ENCODE measurements at regions not wholly inside any gene's neighbourhood (a gene's known extent, or its start where the extent isn't known, plus 50 kb on each side); places are given as distances from the start of the nearest gene placed in this dataset.

GRCh38 chr13:56558698-56559320 lies 581.9 kb upstream of the PRR20A start:
- Histone ChIP-seq H3K9me1 (replicated peaks; ENCODE audit: control insufficient read depth, extremely low read depth, insufficient read depth, low read length) (no peaks in the 10 kb centered on the region), H3K27ac (ENCODE audit: insufficient read depth, low read depth, low read length) (no peak overlapping the region), H4K20me1 (replicated peaks; ENCODE audit: control insufficient read depth, extremely low read depth, insufficient read depth, low read length) (no peaks in the 10 kb centered on the region), H3K9me3 (replicated peaks; ENCODE audit: control insufficient read depth, insufficient read depth, low read length) (no peaks in the 10 kb centered on the region), H2AFZ (ENCODE audit: low read depth, low read length) (no peak overlapping the region), H3K4me3 (replicated peaks in 1 of 3; ENCODE audit: insufficient read depth in 1 of 3, low read depth in 1 of 3, low read length in 3 of 3) (no peak overlapping the region), H3K27me3 (ENCODE audit: control insufficient read depth in 2 of 2, insufficient read depth in 2 of 2, low read length in 2 of 2) (no peaks in the 10 kb centered on the region), H3K36me3 (ENCODE audit: control insufficient read depth in 2 of 2, extremely low read depth in 1 of 2, insufficient read depth in 2 of 2, low read length in 2 of 2) (no peaks in the 10 kb centered on the region), H3K9ac (replicated peaks; ENCODE audit: extremely low read depth, insufficient read depth, low read length) (no peak overlapping the region), H3K79me2 (ENCODE audit: control insufficient read depth, insufficient read depth, low read length) (no peaks in the 10 kb centered on the region), H3K4me1 (ENCODE audit: control insufficient read depth, extremely low read depth, insufficient read depth, low read length) (no peaks in the 10 kb centered on the region), H3K4me2 (ENCODE audit: insufficient read depth, low read length) (no peak overlapping the region)
- POLR2A ChIA-PET: no interaction called here
- BruUV-seq (replicated peaks): no TSS peak
- dilution Hi-C loops (cut with MboI; ENCODE audit: extremely low pct_ligation_motif_present, low sequenced_read_pairs) (no loop called here), intact Hi-C loops (cut with micrococcal nuclease) (no loop called here)
- CTCF ChIA-PET: interaction anchor here (0.7 to 3.0 kb wide), 3 partner anchors 15 to 1066 kb away, joined by 3 to 16 read pairs (median 3); no protein-coding TSS in a partner anchor
- peak; percentile 51 for TF ChIP-seq GATA2 (IDR thresholded peaks at IDR 0.05; ENCODE audit: insufficient read depth, insufficient read length, low read depth, low read length)
- no peak for TF ChIP-seq POLR2A (IDR thresholded peaks at IDR 0.05; ENCODE audit: low read depth, low read length)
- TF ChIP-seq, protein P1, sequence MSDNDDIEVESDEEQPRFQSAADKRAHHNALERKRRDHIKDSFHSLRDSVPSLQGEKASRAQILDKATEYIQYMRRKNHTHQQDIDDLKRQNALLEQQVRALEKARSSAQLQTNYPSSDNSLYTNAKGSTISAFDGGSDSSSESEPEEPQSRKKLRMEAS (IDR thresholded peaks at IDR 0.05; ENCODE audit: insufficient read depth, insufficient read length): no peak
- TF ChIP-seq FOS (IDR thresholded peaks at IDR 0.05; ENCODE audit: borderline replicate concordance, insufficient read depth, low read length): peak; percentile 14
- no peak for FAIRE-seq
- no peak for DNase-seq (ENCODE audit: low read depth, low spot score)

- intact Hi-C loops (cut with micrococcal nuclease): loop anchor here (1.0 to 10.0 kb wide), 2 partner anchors 193 to 997 kb away; no protein-coding TSS in a partner anchor
- H3K4me3 ChIP-seq (replicated peaks in 1 of 3; ENCODE audit: insufficient read depth in 1 of 3, low read depth in 1 of 3, low read length in 3 of 3): no peak overlapping the region
- dilution Hi-C loops (cut with MboI; ENCODE audit: extremely low pct_ligation_motif_present, low sequenced_read_pairs): no loop called here
- BruUV-seq (replicated peaks): no TSS peak
- TF ChIP-seq JUN (IDR thresholded peaks at IDR 0.05; ENCODE audit: borderline replicate concordance, insufficient read depth, insufficient read length, low read depth) (no peak), MYC (IDR thresholded peaks at IDR 0.05; ENCODE audit: low read depth, low read length) (no peak), POLR2A (IDR thresholded peaks at IDR 0.05; ENCODE audit: low read depth, low read length) (no peak)
- TF ChIP-seq, protein P2, sequence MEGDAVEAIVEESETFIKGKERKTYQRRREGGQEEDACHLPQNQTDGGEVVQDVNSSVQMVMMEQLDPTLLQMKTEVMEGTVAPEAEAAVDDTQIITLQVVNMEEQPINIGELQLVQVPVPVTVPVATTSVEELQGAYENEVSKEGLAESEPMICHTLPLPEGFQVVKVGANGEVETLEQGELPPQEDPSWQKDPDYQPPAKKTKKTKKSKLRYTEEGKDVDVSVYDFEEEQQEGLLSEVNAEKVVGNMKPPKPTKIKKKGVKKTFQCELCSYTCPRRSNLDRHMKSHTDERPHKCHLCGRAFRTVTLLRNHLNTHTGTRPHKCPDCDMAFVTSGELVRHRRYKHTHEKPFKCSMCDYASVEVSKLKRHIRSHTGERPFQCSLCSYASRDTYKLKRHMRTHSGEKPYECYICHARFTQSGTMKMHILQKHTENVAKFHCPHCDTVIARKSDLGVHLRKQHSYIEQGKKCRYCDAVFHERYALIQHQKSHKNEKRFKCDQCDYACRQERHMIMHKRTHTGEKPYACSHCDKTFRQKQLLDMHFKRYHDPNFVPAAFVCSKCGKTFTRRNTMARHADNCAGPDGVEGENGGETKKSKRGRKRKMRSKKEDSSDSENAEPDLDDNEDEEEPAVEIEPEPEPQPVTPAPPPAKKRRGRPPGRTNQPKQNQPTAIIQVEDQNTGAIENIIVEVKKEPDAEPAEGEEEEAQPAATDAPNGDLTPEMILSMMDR (IDR thresholded peaks at IDR 0.05; ENCODE audit: extremely low read depth in 1 of 2, insufficient read depth in 1 of 2, low read depth in 1 of 2, low read length in 2 of 2): peak; percentile 20 to 39
- FAIRE-seq: no peak
- H3K27ac ChIP-seq (ENCODE audit: insufficient read depth, low read depth, low read length): no peak overlapping the region
- ChIA-PET CTCF (interaction anchor here (1.5 to 3.0 kb wide), 3 partner anchors 7 to 1063 kb away, joined by 3 to 16 read pairs (median 3); no protein-coding TSS in a partner anchor), POLR2A (no interaction called here)
- H3K9me3 ChIP-seq (replicated peaks; ENCODE audit: control insufficient read depth, insufficient read depth, low read length): no peaks in the 10 kb centered on the region
- no peaks in the 10 kb centered on the region for H3K4me1 ChIP-seq (ENCODE audit: control insufficient read depth, extremely low read depth, insufficient read depth, low read length)
- H3K4me2 ChIP-seq (ENCODE audit: insufficient read depth, low read length): no peak overlapping the region
- peak overlapping the region; percentile 51 for H2AFZ ChIP-seq (ENCODE audit: low read depth, low read length)
- no peaks in the 10 kb centered on the region for H3K36me3 ChIP-seq (ENCODE audit: control insufficient read depth in 2 of 2, extremely low read depth in 1 of 2, insufficient read depth in 2 of 2, low read length in 2 of 2)
- no peaks in the 10 kb centered on the region for H3K9me1 ChIP-seq (replicated peaks; ENCODE audit: control insufficient read depth, extremely low read depth, insufficient read depth, low read length)
- no peaks in the 10 kb centered on the region for H4K20me1 ChIP-seq (replicated peaks; ENCODE audit: control insufficient read depth, extremely low read depth, insufficient read depth, low read length)
- H3K27me3 ChIP-seq (ENCODE audit: control insufficient read depth in 2 of 2, insufficient read depth in 2 of 2, low read length in 2 of 2): no peaks in the 10 kb centered on the region
- peak; percentile 35 for DNase-seq (ENCODE audit: low read depth, low spot score)
- H3K79me2 ChIP-seq (ENCODE audit: control insufficient read depth, insufficient read depth, low read length): no peaks in the 10 kb centered on the region
- H3K9ac ChIP-seq (replicated peaks; ENCODE audit: extremely low read depth, insufficient read depth, low read length): no peak overlapping the region
Measured at GRCh38 chr13:56561327-56561726, 579.4 kb upstream of the PRR20A start.
